SK-N-SH treated with all-trans-retinoic acid at 6 μM for 48 hours (cell line): ENCODE measurements at regions not wholly inside any gene's neighbourhood (a gene's known extent, or its start where the extent isn't known, plus 50 kb on each side); places are given as distances from the start of the nearest gene placed in this dataset.

Experiments
- ATAC-seq: fragments of 200-7000 bp; cut with Tn5 transposase; 3 replicates; pipeline ENCODE4 v1.9.1; 2020; ENCODE audit warnings: mild to moderate bottlenecking, moderate library complexity
- ARNTL ChIP-seq: fragments of 450-650 bp; formaldehyde crosslinking; IDR thresholded peaks from 2 replicates; pipeline ENCODE4 v1.5.0; 2020; ENCODE audit warnings: low read depth, mild to moderate bottlenecking, moderate library complexity, borderline replicate concordance
- BACH2 ChIP-seq: fragments of 250-450 bp; sonication (Bioruptor Pico); IDR thresholded peaks from 2 replicates; pipeline ENCODE4 v1.9.0; 2021; ENCODE audit warnings: mild to moderate bottlenecking, borderline replicate concordance
- CREB5 ChIP-seq: fragments of 250-450 bp; sonication (Bioruptor Pico); IDR thresholded peaks from 2 replicates; pipeline ENCODE4 v1.5.1; 2020; ENCODE audit warnings: low read depth, mild to moderate bottlenecking, moderate library complexity
- CSDC2 ChIP-seq: fragments of 250-450 bp; sonication (Bioruptor Pico); IDR thresholded peaks from 2 replicates; pipeline ENCODE4 v1.5.0; 2020; ENCODE audit warnings: mild to moderate bottlenecking, moderate library complexity
- CSRNP3 ChIP-seq: fragments of 250-450 bp; sonication (Bioruptor Pico); IDR thresholded peaks from 2 replicates; pipeline ENCODE4 v1.5.1; 2021; ENCODE audit warnings: mild to moderate bottlenecking, moderate library complexity
- ISL1 ChIP-seq: fragments of 250-450 bp; sonication (Bioruptor Pico); IDR thresholded peaks from 2 replicates; pipeline ENCODE4 v2.1.2; 2022; ENCODE audit warnings: mild to moderate bottlenecking, moderate library complexity
- OSR1 ChIP-seq: fragments of 250-450 bp; sonication (Bioruptor Pico); IDR thresholded peaks from 2 replicates; pipeline ENCODE4 v1.8.0; 2022; ENCODE audit warnings: moderate library complexity, mild to moderate bottlenecking, inconsistent platforms
- PATZ1 ChIP-seq: fragments of 250-450 bp; sonication (Bioruptor Pico); IDR thresholded peaks from 2 replicates; pipeline ENCODE4 v1.8.0; 2020; ENCODE audit warnings: mild to moderate bottlenecking, moderate library complexity, borderline replicate concordance
- POU6F1 ChIP-seq: fragments of 250-450 bp; sonication (Bioruptor Pico); IDR thresholded peaks from 2 replicates; pipeline ENCODE4 v1.8.0; 2021; ENCODE audit warnings: low read depth, mild to moderate bottlenecking, moderate library complexity, borderline replicate concordance
- PPARA ChIP-seq: fragments of 250-450 bp; sonication (Bioruptor Pico); IDR thresholded peaks from 2 replicates; pipeline ENCODE4 v1.5.0; 2020; ENCODE audit warnings: mild to moderate bottlenecking, borderline replicate concordance
- RARB ChIP-seq: fragments of 250-450 bp; sonication (Bioruptor Pico); IDR thresholded peaks from 2 replicates; pipeline ENCODE4 v1.8.0; 2021; ENCODE audit warnings: mild to moderate bottlenecking, moderate library complexity
- SNAI2 ChIP-seq: fragments of 250-450 bp; sonication (Bioruptor Pico); IDR thresholded peaks from 2 replicates; pipeline ENCODE4 v1.5.0; 2020; ENCODE audit warnings: mild to moderate bottlenecking, moderate library complexity
- TCF4 ChIP-seq: fragments of 250-450 bp; sonication (Bioruptor Pico); IDR thresholded peaks from 2 replicates; pipeline ENCODE4 v1.8.0; 2021; ENCODE audit warnings: mild to moderate bottlenecking, moderate library complexity, borderline replicate concordance
- TOX ChIP-seq: fragments of 250-450 bp; sonication (Bioruptor Pico); IDR thresholded peaks from 2 replicates; pipeline ENCODE4 v1.8.0; 2021; ENCODE audit warnings: mild to moderate bottlenecking, moderate library complexity, borderline replicate concordance
- TSHZ2 ChIP-seq: fragments of 250-450 bp; sonication (Bioruptor Pico); IDR thresholded peaks from 2 replicates; pipeline ENCODE4 v1.5.0; 2020; ENCODE audit warnings: mild to moderate bottlenecking, moderate library complexity
- ZC3H10 ChIP-seq: fragments of 250-450 bp; sonication (Bioruptor Pico); IDR thresholded peaks from 2 replicates; pipeline ENCODE4 v1.5.1; 2021; ENCODE audit warnings: mild to moderate bottlenecking, moderate library complexity
- ZFP3 ChIP-seq: fragments of 250-450 bp; sonication (Bioruptor Pico); IDR thresholded peaks from 2 replicates; pipeline ENCODE4 v1.5.0; 2020; ENCODE audit warnings: mild to moderate bottlenecking, moderate library complexity
- ZFP30 ChIP-seq: fragments of 450-650 bp; formaldehyde crosslinking; IDR thresholded peaks from 2 replicates; pipeline ENCODE4 v1.5.0; 2022; ENCODE audit warnings: mild to moderate bottlenecking, moderate library complexity
- ZNF565 ChIP-seq: fragments of 450-650 bp; formaldehyde crosslinking; conservative IDR thresholded peaks from 2 replicates; pipeline ENCODE4 v1.5.0; 2020; ENCODE audit warnings: low read depth, mild to moderate bottlenecking, moderate library complexity
- ZNF70 ChIP-seq: fragments of 450-650 bp; formaldehyde crosslinking; IDR thresholded peaks from 2 replicates; pipeline ENCODE4 v1.5.0; 2020; ENCODE audit warnings: mild to moderate bottlenecking, moderate library complexity
- ZNF8 ChIP-seq: fragments of 450-650 bp; formaldehyde crosslinking; IDR thresholded peaks from 2 replicates; pipeline ENCODE4 v1.5.0; 2020; ENCODE audit warnings: mild to moderate bottlenecking, moderate library complexity

GRCh38 chr18:45320724-45321123, 294.6 kb upstream of the SLC14A2 start (continued):
- no peak for TF ChIP-seq TSHZ2 (CRISPR knock-in tag)
- no peak for TF ChIP-seq PPARA (CRISPR knock-in tag)

GRCh38 chr18:45321520-45321919, 293.8 kb upstream of the SLC14A2 start:
- TF ChIP-seq ZNF565 (CRISPR knock-in tag) = no peak
- TF ChIP-seq OSR1 (CRISPR knock-in tag) = no peak
- no peak for TF ChIP-seq CREB5 (CRISPR knock-in tag)
- TF ChIP-seq TCF4 (CRISPR knock-in tag) = no peak
- TF ChIP-seq TOX = no peak
- no peak for TF ChIP-seq RARB (CRISPR knock-in tag)
- TF ChIP-seq ZC3H10 (CRISPR knock-in tag) = no peak
- no peak for TF ChIP-seq SNAI2
- no peak for TF ChIP-seq PPARA (CRISPR knock-in tag)
- TF ChIP-seq ZNF8 = no peak
- TF ChIP-seq CSDC2 (CRISPR knock-in tag) = no peak
- TF ChIP-seq ISL1 (CRISPR knock-in tag) = no peak
- no peak for TF ChIP-seq ZFP30 (CRISPR knock-in tag)
- TF ChIP-seq CSRNP3 (CRISPR knock-in tag) = no peak
- TF ChIP-seq ZNF70 (CRISPR knock-in tag) = no peak
- no peak for TF ChIP-seq ZFP3 (CRISPR knock-in tag)
- no peak for TF ChIP-seq TSHZ2 (CRISPR knock-in tag)
- no peak for TF ChIP-seq ARNTL (CRISPR knock-in tag)
- TF ChIP-seq PATZ1 (CRISPR knock-in tag) = no peak

GRCh38 chr18:45322343-45322742, 292.9 kb upstream of the SLC14A2 start:
- no peak for ATAC-seq
- no peak for TF ChIP-seq ZNF8
- no peak for TF ChIP-seq TCF4 (CRISPR knock-in tag)
- TF ChIP-seq TSHZ2 (CRISPR knock-in tag) = no peak
- no peak for TF ChIP-seq ARNTL (CRISPR knock-in tag)
- TF ChIP-seq PATZ1 (CRISPR knock-in tag) = no peak
- no peak for TF ChIP-seq POU6F1
- TF ChIP-seq RARB (CRISPR knock-in tag) = no peak
- TF ChIP-seq BACH2 (CRISPR knock-in tag) = no peak
- no peak for TF ChIP-seq SNAI2

More at GRCh38 chr18:45321520-45321919, 293.8 kb upstream of the SLC14A2 start:
- no peak for ATAC-seq
